ENCODE measurements at regions not wholly inside any gene's neighbourhood (a gene's known extent, or its start where the extent isn't known, plus 50 kb on each side); places are given as distances from the start of the nearest gene placed in this dataset.

DNA sequence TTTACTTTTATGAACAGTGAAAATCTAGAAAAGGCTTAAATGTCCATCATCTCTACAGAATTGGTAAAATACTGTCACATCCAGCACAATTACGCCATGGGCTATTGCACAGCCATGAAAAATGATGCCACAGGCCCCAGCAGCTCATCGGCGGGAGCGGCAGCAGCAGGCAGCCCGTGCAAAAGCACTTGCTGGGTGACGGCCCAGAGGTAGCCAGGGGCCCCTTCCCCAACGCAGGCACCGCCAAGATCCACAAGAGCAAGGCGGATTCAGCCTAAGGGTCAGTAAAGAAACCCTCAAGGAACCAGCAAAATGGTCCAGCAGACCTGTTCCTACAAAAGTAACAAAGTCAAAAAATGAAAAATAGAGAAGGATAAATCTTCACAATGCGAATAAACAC is 272.7 kb downstream of the AGTPBP1 start:
- TF ChIP-seq, protein P1, sequence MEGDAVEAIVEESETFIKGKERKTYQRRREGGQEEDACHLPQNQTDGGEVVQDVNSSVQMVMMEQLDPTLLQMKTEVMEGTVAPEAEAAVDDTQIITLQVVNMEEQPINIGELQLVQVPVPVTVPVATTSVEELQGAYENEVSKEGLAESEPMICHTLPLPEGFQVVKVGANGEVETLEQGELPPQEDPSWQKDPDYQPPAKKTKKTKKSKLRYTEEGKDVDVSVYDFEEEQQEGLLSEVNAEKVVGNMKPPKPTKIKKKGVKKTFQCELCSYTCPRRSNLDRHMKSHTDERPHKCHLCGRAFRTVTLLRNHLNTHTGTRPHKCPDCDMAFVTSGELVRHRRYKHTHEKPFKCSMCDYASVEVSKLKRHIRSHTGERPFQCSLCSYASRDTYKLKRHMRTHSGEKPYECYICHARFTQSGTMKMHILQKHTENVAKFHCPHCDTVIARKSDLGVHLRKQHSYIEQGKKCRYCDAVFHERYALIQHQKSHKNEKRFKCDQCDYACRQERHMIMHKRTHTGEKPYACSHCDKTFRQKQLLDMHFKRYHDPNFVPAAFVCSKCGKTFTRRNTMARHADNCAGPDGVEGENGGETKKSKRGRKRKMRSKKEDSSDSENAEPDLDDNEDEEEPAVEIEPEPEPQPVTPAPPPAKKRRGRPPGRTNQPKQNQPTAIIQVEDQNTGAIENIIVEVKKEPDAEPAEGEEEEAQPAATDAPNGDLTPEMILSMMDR (conservative IDR thresholded peaks at IDR 0.05; ENCODE audit: low read depth, low read length) = no peak
- no peak for TF ChIP-seq POLR2A (IDR thresholded peaks at IDR 0.05; ENCODE audit: low read depth, low read length)
- TF ChIP-seq RFX5 (IDR thresholded peaks at IDR 0.05; ENCODE audit: low read depth, low read length) = no peak
- TF ChIP-seq RCOR1 (IDR thresholded peaks at IDR 0.05; ENCODE audit: insufficient replicate concordance, low read length) = no peak
